ENCODE measurements at regions not wholly inside any gene's neighbourhood (a gene's known extent, or its start where the extent isn't known, plus 50 kb on each side); places are given as distances from the start of the nearest gene placed in this dataset.
"Not testable (repeated sequence)": the region's sequence is repeated elsewhere in the genome, so short reads cannot be mapped to it uniquely, and the experiment has no call there.

DNA sequence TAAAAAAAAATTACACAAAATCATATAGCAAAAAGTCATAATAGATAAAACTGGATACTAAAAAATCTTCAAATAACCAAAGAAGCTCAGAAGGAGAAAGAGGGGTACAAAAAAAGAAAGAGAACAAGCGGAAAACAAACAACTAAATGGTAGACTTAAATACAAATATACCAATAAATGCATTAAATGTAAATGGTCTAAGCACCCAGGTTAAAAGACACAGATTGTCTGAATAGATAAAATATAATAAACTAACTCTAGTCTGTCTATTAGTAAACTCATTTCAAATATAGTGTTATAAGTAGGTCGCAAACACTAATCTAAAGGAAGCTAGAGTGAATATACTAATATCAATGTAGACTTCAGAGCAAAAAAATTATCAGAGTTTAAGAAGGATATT is 357.4 kb downstream of the METTL4 start:
- DNase-seq (no peak), ATAC-seq (ENCODE audit: low read depth) (no peak)
- Mint-ChIP-seq H3K9me3 (no peaks in the 10 kb centered on the region), H3K4me3 (no peak overlapping the region), H3K27me3 (peaks cover 6% of the 10 kb centered on the region), H3K27ac (no peak overlapping the region), H3K36me3 (no peaks in the 10 kb centered on the region), H3K4me1 (no peaks in the 10 kb centered on the region)
- POLR2A ChIA-PET: no interaction called here

DNA sequence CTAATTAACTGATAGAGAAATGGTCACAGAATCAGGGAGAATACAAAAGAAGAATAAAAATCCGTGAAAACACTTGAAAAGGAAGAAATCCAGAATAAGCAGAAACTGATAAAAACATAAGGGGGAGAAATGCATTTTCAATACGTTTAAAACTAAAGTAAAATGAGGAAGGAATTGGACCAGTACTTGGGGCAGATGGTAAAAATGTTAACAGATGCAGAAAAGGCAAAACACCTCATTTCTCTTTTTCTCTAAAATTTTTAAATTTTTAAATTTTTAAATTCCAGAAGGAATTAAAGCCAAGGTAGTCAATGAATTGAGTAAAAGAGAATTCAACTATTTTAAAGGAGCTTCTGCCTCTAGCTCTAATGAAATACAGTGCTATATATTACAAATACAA is 353.9 kb downstream of the METTL4 start:
- H3K27me3 Mint-ChIP-seq: peaks cover 8% of the 10 kb centered on the region
- no peaks in the 10 kb centered on the region for H3K4me1 Mint-ChIP-seq
- DNase-seq (no peak), ATAC-seq (ENCODE audit: low read depth) (no peak)
- POLR2A ChIA-PET: no interaction called here
- no peaks in the 10 kb centered on the region for H3K36me3 Mint-ChIP-seq
- no peaks in the 10 kb centered on the region for H3K9me3 Mint-ChIP-seq
- no peak overlapping the region for H3K27ac Mint-ChIP-seq
- H3K4me3 Mint-ChIP-seq: no peak overlapping the region

DNA sequence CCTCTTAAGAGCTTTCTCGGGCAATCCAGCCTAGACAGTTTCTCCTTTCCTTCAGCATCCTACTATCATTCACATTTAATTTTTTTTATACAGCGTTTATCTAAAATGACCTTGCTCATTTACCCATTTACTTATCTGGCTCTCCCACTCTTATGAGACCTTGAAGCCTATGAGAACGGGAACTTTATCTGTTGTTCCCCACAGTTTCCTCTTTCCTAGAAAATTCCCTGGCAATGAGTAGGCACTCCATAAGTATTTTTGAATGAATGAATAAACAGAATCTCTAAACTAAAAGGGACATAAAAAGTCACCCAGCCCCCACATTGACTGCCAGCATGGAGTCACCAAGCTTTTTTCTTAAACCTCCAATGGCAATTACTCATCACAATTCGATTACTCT is 353.2 kb downstream of the METTL4 start:
- DNase-seq (no peak), ATAC-seq (ENCODE audit: low read depth) (no peak)
- Mint-ChIP-seq H3K36me3 (no peaks in the 10 kb centered on the region), H3K9me3 (no peaks in the 10 kb centered on the region), H3K4me3 (no peak overlapping the region), H3K4me1 (no peaks in the 10 kb centered on the region), H3K27me3 (peaks cover 8% of the 10 kb centered on the region), H3K27ac (no peak overlapping the region)
- POLR2A ChIA-PET: no interaction called here

DNA sequence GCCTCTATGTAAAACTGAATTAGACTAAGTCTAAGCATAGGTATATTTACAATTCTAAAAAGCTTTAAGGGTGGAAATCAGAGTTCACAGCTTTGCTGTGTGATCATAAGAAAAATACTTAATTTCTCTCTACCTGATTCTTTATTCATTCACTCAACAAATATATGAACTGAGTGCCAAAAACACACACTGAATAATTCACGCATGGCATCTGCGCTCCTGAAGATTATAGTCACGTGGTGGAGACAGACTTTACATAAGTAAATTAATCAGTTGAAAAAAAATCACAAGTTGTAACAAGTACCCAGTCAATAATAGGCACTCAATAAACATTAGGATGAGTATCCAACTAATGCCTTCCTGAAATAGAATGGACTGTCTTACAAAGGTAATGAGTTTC is 351.6 kb downstream of the METTL4 start:
- Mint-ChIP-seq H3K36me3 (no peaks in the 10 kb centered on the region), H3K27me3 (peaks cover 8% of the 10 kb centered on the region), H3K4me1 (no peaks in the 10 kb centered on the region), H3K27ac (no peak overlapping the region), H3K4me3 (no peak overlapping the region), H3K9me3 (no peaks in the 10 kb centered on the region)
- POLR2A ChIA-PET: no interaction called here
- DNase-seq (no peak), ATAC-seq (ENCODE audit: low read depth) (no peak)

DNA sequence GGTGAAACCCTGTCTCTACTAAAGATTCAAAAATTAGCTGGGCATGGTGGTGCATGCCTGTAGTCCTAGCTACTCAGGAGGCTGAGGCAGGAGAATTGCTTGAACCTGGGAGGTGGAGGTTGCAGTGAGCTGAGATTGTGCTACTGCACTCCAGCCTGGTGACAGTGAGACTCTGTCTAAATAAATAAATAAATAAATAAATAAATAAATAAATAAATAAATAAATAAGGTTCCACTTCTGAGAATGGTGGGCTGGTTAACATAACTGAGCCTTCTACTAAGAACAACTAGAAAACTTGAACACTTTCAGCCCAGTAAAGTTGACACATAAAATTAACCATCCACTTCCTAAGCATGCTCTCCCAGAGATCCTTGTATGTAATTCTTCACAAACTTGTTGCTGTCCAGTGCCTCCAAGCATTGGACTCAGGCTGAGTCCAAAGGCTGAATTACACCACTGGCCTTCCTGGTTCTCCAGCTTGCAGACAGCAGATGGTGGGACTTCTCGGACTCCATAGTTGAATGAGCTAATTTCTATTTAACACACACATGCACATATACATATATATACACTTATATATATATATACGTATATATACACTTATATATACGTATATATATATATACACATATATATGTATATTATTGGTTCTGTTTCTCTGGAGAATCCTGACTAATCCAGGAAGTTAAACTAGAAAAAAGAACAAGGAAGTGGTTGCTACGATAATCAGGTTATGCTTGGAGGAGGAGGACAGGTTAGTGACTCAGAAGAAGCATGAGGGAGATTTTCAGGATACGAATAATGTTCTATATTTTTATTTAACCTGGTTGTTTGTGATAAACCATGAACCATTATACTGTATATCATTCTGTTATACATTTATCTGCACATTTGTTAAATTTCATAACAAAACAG is 348.8 kb downstream of the METTL4 start:
- Mint-ChIP-seq H3K27ac (no peak overlapping the region), H3K9me3 (no peaks in the 10 kb centered on the region), H3K4me1 (no peaks in the 10 kb centered on the region), H3K4me3 (no peak overlapping the region), H3K36me3 (no peaks in the 10 kb centered on the region), H3K27me3 (peaks cover 2% of the 10 kb centered on the region)
- POLR2A ChIA-PET: no interaction called here
- no peak for ATAC-seq (ENCODE audit: low read depth)
- no peak for DNase-seq

DNA sequence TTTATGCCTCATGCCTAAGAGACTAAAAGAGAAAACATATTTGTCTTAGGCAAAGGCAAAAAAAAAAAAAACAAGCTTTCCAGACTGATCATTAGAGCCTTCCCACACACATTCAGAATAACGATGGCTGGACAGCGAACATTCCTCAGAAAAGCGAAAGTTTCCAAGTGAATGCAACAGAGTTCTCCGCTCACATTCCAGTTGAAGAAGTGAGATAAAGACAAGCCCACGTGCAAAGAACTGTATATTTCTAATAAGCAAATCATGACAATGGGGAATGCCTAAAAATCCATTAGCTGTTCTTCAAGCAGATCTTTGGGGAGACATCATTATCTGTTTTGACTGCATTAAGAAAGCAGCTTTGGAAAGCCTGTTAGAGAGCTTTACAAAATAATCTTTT is 347.9 kb downstream of the METTL4 start:
- H3K4me3 Mint-ChIP-seq: no peak overlapping the region

DNA sequence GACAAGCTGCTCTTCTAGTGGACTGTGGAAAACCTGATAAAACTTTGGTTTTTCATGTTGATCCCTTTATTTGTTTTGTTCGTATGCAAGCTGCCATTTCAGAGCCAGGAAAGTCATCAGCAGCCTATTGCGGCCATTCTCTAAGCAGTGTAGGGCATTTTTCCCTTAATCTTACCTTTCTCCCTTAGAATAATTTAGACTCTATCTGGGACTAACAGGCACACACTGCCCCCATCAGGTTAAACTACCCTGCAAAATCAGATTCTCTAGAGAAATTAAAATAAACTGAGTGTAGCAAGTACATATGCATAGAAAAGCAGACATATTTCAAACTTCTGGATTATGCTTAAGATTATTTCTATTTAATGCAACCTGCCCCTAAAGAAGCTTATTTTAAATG is 347.5 kb downstream of the METTL4 start:
- no peak overlapping the region for H3K27ac Mint-ChIP-seq
- DNase-seq: no peak
- POLR2A ChIA-PET: no interaction called here

More for the DNA sequence above, 347.9 kb downstream of the METTL4 start:
- POLR2A ChIA-PET: no interaction called here
- no peaks in the 10 kb centered on the region for H3K4me1 Mint-ChIP-seq
- H3K36me3 Mint-ChIP-seq: no peaks in the 10 kb centered on the region
- no peaks in the 10 kb centered on the region for H3K9me3 Mint-ChIP-seq
- H3K27ac Mint-ChIP-seq: no peak overlapping the region
- ATAC-seq (ENCODE audit: low read depth) (no peak), DNase-seq (no peak)
- H3K27me3 Mint-ChIP-seq: peaks cover 2% of the 10 kb centered on the region

DNA sequence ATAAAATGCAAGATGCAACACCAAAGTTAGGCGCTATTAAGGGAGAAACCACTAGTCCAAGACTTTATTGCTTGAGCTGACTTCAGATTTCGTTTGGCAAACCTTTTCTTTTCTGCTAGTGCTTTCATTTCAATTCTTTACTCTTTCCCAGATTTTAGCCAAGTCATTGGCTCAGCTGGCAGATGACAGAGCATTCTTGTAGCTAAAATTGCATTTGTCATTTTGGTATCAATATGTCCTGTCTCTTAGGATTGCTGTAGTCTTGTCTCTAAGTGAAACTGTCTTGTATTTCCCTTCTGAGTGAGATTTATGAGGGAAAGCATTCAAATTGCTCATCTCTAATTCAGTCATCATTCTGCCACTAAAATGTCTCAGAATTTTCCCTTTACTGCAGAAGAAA is 335.1 kb downstream of the METTL4 start:
- ATAC-seq (ENCODE audit: low read depth) (no peak), DNase-seq (no peak)
- no peak overlapping the region for H3K4me3 Mint-ChIP-seq
- peaks cover 3% of the 10 kb centered on the region for H3K27me3 Mint-ChIP-seq
- no peaks in the 10 kb centered on the region for H3K36me3 Mint-ChIP-seq
- H3K9me3 Mint-ChIP-seq: no peaks in the 10 kb centered on the region
- no peaks in the 10 kb centered on the region for H3K4me1 Mint-ChIP-seq
- no peak overlapping the region for H3K27ac Mint-ChIP-seq
- POLR2A ChIA-PET: no interaction called here

More for the DNA sequence above, 347.5 kb downstream of the METTL4 start:
- peaks cover 2% of the 10 kb centered on the region for H3K27me3 Mint-ChIP-seq
- H3K9me3 Mint-ChIP-seq: no peaks in the 10 kb centered on the region
- H3K4me3 Mint-ChIP-seq: no peak overlapping the region
- H3K36me3 Mint-ChIP-seq: no peaks in the 10 kb centered on the region
- ATAC-seq (ENCODE audit: low read depth): no peak
- H3K4me1 Mint-ChIP-seq: no peaks in the 10 kb centered on the region

DNA sequence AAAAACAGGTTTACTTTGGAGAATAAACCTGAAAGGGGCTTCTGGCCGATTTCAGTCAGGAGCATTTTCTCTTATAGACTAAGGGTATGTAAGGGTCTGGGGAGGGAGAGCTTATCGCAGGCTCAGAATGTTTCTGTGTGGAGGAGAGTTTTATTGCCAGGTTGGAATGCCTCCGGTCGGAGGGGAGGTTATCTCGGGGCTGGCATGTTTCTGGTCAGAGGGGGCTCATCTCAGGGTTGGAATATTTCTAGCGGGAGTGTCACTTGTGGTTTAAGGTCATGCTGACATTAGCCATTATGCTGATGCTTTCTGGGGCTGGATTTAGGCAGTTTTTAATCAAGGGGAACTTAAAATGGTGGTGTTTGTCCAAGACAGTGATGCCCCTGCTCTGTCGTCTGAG is 333.6 kb downstream of the METTL4 start:
- Mint-ChIP-seq H3K27me3 (peaks cover 3% of the 10 kb centered on the region), H3K27ac (no peak overlapping the region), H3K9me3 (no peaks in the 10 kb centered on the region), H3K4me3 (no peak overlapping the region), H3K4me1 (no peaks in the 10 kb centered on the region), H3K36me3 (no peaks in the 10 kb centered on the region)
- POLR2A ChIA-PET: no interaction called here
- ATAC-seq (ENCODE audit: low read depth) (no peak), DNase-seq (no peak)

DNA sequence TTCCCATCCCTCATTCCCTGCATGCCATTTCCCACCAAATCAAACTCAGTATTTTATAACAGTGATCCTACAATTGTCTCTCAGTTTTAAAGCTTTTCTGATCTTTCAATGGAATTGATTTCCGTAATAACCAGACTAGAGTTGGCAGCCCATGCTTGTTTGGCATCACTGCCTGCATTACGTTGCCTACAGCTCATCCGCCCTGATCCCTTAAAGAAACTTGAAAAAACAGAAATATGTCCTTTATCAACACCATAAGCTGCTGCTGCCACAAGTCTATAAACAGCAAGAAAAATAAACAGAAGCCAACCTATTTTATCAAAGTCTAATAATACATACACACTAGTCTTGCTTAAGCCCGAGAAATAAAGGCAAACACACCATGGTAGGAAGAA is 331.0 kb downstream of the METTL4 start:
- no peak for DNase-seq
- H3K27me3 Mint-ChIP-seq: peaks cover 3% of the 10 kb centered on the region
- POLR2A ChIA-PET: no interaction called here
- no peak overlapping the region for H3K27ac Mint-ChIP-seq
- no peak overlapping the region for H3K4me3 Mint-ChIP-seq
- H3K4me1 Mint-ChIP-seq: no peaks in the 10 kb centered on the region
- H3K36me3 Mint-ChIP-seq: no peaks in the 10 kb centered on the region
- no peaks in the 10 kb centered on the region for H3K9me3 Mint-ChIP-seq
- no peak for ATAC-seq (ENCODE audit: low read depth)

DNA sequence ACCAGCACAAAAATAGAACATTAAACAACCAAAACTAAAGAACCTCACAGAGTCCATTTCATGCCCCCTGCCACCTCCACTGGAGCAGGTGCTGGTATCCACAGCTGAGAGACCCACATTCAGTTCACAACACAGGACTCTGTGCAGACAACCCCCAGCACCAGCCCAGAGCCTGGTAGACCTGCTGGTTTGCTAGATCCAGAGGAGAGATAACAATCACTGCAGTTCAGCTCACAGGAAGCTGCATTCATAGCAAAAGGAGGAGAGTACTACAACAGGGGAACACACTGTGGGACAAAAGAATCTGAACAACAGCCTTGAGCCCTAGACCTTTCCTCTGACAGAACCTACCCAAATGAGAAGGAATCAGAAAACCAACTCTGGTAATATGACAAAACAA is 326.7 kb downstream of the METTL4 start:
- H3K36me3 Mint-ChIP-seq: no peaks in the 10 kb centered on the region
- POLR2A ChIA-PET: no interaction called here
- H3K9me3 Mint-ChIP-seq: no peaks in the 10 kb centered on the region
- no peak overlapping the region for H3K4me3 Mint-ChIP-seq
- no peaks in the 10 kb centered on the region for H3K4me1 Mint-ChIP-seq
- no peaks in the 10 kb centered on the region for H3K27me3 Mint-ChIP-seq
- DNase-seq (no peak), ATAC-seq (ENCODE audit: low read depth) (no peak)
- no peak overlapping the region for H3K27ac Mint-ChIP-seq

DNA sequence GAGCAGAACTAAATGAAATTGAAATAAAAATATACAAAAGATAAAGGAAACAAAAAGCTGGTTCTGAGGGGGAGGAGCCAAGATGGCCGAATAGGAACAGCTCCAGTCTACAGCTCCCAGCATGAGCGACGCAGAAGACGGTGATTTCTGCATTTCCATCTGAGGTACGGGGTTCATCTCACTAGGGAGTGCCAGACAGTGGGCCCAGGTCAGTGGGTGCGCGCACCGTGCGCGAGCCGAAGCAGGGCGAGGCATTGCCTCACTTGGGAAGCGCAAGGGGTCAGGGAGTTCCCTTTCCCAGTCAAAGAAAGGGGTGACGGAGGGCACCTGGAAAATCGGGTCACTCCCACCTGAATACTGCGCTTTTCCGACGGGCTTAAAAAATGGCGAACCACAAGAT is 324.2 kb downstream of the METTL4 start:
- ATAC-seq (ENCODE audit: low read depth); H3K27ac Mint-ChIP-seq; H3K9me3 Mint-ChIP-seq; H3K4me1 Mint-ChIP-seq; DNase-seq; H3K27me3 Mint-ChIP-seq; POLR2A ChIA-PET; H3K36me3 Mint-ChIP-seq; H3K4me3 Mint-ChIP-seq: not testable (repeated sequence)

DNA sequence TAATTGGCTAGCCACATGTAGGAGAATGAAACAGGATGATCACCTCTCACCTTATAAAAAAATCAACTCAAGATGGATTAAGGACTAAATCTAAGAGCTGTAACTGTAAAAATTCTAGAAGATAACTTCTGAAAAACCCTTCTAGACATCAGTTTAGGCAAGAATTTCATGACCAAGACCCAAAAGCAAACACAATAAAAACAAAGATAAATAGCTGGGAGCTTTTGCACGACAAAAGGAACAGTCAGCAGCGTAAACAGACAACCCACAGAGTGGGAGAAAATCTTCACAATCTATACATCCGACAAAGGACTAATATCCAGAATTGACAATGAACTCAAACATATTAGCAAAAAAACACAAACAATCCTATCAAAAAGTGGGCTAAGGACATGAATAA is 316.3 kb downstream of the METTL4 start:
- peaks cover 1% of the 10 kb centered on the region for H3K9me3 Mint-ChIP-seq
- H3K27me3 Mint-ChIP-seq: no peaks in the 10 kb centered on the region
- H3K4me3 Mint-ChIP-seq: no peak overlapping the region
- H3K4me1 Mint-ChIP-seq: no peaks in the 10 kb centered on the region
- DNase-seq (no peak), ATAC-seq (ENCODE audit: low read depth) (no peak)
- no peaks in the 10 kb centered on the region for H3K36me3 Mint-ChIP-seq
- POLR2A ChIA-PET: no interaction called here
- H3K27ac Mint-ChIP-seq: no peak overlapping the region

DNA sequence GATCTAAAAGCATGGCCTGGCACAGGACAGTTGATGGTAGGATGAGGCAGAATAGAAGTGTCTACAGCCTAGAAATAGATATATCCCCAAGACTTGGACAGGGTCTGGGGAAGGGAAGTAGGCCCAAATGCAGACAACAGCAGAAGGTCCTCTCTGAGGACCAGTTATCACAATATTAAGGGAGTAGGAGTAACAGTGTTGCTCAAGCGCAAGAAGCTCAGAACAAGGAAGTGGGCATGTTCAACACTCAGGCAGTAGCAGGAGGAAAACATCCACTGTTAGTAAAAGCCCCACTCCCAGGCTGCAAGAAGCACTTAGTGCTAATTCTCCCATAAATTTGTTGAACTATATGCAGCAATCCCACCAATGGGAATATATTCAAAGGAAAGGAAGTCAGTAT is 314.7 kb downstream of the METTL4 start:
- DNase-seq (no peak), ATAC-seq (ENCODE audit: low read depth) (no peak)
- Mint-ChIP-seq H3K4me3 (no peak overlapping the region), H3K9me3 (peaks cover 1% of the 10 kb centered on the region), H3K36me3 (no peaks in the 10 kb centered on the region), H3K4me1 (no peaks in the 10 kb centered on the region), H3K27me3 (no peaks in the 10 kb centered on the region), H3K27ac (no peak overlapping the region)
- POLR2A ChIA-PET: no interaction called here

DNA sequence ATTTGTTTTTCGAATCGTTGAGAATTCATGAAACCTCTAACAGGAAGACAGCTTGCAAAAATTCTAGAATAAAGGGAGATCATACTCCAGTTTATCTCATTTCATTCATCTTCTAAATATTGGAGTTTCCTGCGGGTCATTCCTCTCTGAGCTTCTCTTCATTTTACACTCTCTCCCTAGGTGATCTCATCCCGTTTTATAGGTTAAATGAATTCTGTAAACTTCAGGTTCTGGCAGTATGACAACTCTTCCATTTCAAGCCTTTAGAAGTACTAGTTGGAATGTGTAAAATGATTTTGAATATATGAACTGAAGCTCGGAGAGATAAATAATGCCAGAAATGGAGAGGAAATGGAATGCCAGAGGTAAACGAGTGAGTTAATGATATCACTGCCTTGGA is 312.4 kb downstream of the METTL4 start:
- H3K4me1 Mint-ChIP-seq: no peaks in the 10 kb centered on the region
- ATAC-seq (ENCODE audit: low read depth): no peak
- POLR2A ChIA-PET: no interaction called here

More for the DNA sequence above, 312.4 kb downstream of the METTL4 start:
- DNase-seq: no peak
- Mint-ChIP-seq H3K36me3 (no peaks in the 10 kb centered on the region), H3K4me3 (no peak overlapping the region), H3K27me3 (no peaks in the 10 kb centered on the region), H3K27ac (no peak overlapping the region), H3K9me3 (peaks cover 1% of the 10 kb centered on the region)

All from activated naive CD8-positive, alpha-beta T cell treated with anti-CD3 and anti-CD28 coated beads, Interleukin-2, amount 10 ng/mL, durations not matched to agents 7 days and 5 days (primary cell).